GM23338 (cell line): ENCODE measurements at regions not wholly inside any gene's neighbourhood (a gene's known extent, or its start where the extent isn't known, plus 50 kb on each side); places are given as distances from the start of the nearest gene placed in this dataset.

ENCODE experiments used
- ATAC-seq: fragments of 200-7000 bp; cut with Tn5 transposase; 3 replicates; pipeline ENCODE4 v1.9.1; 2020
- DNase-seq: peaks from one replicate; pipeline ENCODE4 v3.0.0-alpha.2; 2015; ENCODE audit warnings: low spot score
- H2AFZ ChIP-seq: fragments of 200-600 bp; sonication (generic); 2 replicates; pipeline ENCODE4 v1.8.0; 2016; ENCODE audit warnings: antibody characterized with exemption, mild to moderate bottlenecking, moderate library complexity
- H3F3A ChIP-seq: fragments of 200-600 bp; sonication (generic); replicated peaks from 2 replicates; pipeline ENCODE4 v1.8.0; 2017; ENCODE audit warnings: antibody characterized with exemption, mixed run types, low read depth
- H3K27ac ChIP-seq: fragments of 200-600 bp; sonication (generic); 2 replicates; pipeline ENCODE4 v1.6.1; 2016; ENCODE audit warnings: low read depth
- H3K27me3 ChIP-seq: fragments of 200-600 bp; sonication (generic); 2 replicates; pipeline ENCODE4 v1.8.0; 2016; ENCODE audit warnings: mild to moderate bottlenecking, mixed run types, moderate library complexity; ENCODE audit not compliant: insufficient read depth
- H3K36me3 ChIP-seq: fragments of 200-600 bp; sonication (generic); 2 replicates; pipeline ENCODE4 v1.8.0; 2016; ENCODE audit warnings: mild to moderate bottlenecking; ENCODE audit not compliant: insufficient read depth
- H3K4me1 ChIP-seq: fragments of 200-600 bp; sonication (generic); 2 replicates; pipeline ENCODE4 v1.8.0; 2016; ENCODE audit warnings: mild to moderate bottlenecking, moderate library complexity; ENCODE audit not compliant: insufficient read depth
- H3K4me2 ChIP-seq: fragments of 200-600 bp; sonication (generic); 2 replicates; pipeline ENCODE4 v1.7.1; 2017; ENCODE audit warnings: mixed run types
- H3K4me3 ChIP-seq: fragments of 200-600 bp; sonication (generic); 2 replicates; pipeline ENCODE4 v1.6.1; 2016; ENCODE audit warnings: mixed run types
- H3K79me2 ChIP-seq: fragments of 200-600 bp; sonication (generic); replicated peaks from 2 replicates; pipeline ENCODE4 v1.8.0; 2017; ENCODE audit warnings: mild to moderate bottlenecking; ENCODE audit not compliant: insufficient read depth
- H3K9me2 ChIP-seq: fragments of 200-600 bp; sonication (generic); 2 replicates; pipeline ENCODE4 v1.8.0; 2017; ENCODE audit not compliant: insufficient read depth
- H4K20me1 ChIP-seq: fragments of 200-600 bp; sonication (generic); replicated peaks from 2 replicates; pipeline ENCODE4 v1.8.0; 2017; ENCODE audit warnings: mild to moderate bottlenecking; ENCODE audit not compliant: insufficient read depth
- H3K27ac Mint-ChIP-seq: 2 replicates; pipeline ENCODE4 v1.8.0; 2020; ENCODE audit warnings: inconsistent platforms, mild to moderate bottlenecking, moderate library complexity, mixed read lengths
- H3K27me3 Mint-ChIP-seq: 3 replicates; pipeline ENCODE4 v1.8.0; 2022; ENCODE audit warnings: low read depth, mild to moderate bottlenecking, moderate library complexity, mixed read lengths, inconsistent platforms; ENCODE audit not compliant: insufficient read depth, poor library complexity
- H3K36me3 Mint-ChIP-seq: 3 replicates; pipeline ENCODE4 v1.8.0; 2021; ENCODE audit warnings: low read depth, mild to moderate bottlenecking, inconsistent platforms, moderate library complexity, mixed read lengths
- H3K4me1 Mint-ChIP-seq: 3 replicates; pipeline ENCODE4 v1.8.0; 2020; ENCODE audit warnings: mild to moderate bottlenecking, inconsistent platforms, mixed read lengths
- H3K4me3 Mint-ChIP-seq: 3 replicates; pipeline ENCODE4 v1.8.0; 2021; ENCODE audit warnings: moderate library complexity, mild to moderate bottlenecking, inconsistent platforms, mixed read lengths
- H3K9me3 Mint-ChIP-seq: 3 replicates; pipeline ENCODE4 v1.8.0; 2020; ENCODE audit warnings: moderate library complexity, mild to moderate bottlenecking, inconsistent platforms, mixed read lengths
- CREB1 ChIP-seq: fragments of 250-450 bp; sonication (Bioruptor Pico); IDR thresholded peaks from 2 replicates; pipeline ENCODE4 v1.5.0; 2020; ENCODE audit warnings: low read depth, mild to moderate bottlenecking, moderate library complexity
- CTCF ChIP-seq, 2 experiments: fragments of 200-600 bp in 1 of 2; sonication (generic) in 1 of 2; conservative IDR thresholded peaks; 2 replicates each; pipeline versions ENCODE4 v1.5.1 to v1.6.1; 2016 to 2017; ENCODE audit warnings: antibody characterized with exemption in 2 of 2, low read depth in 2 of 2, mild to moderate bottlenecking in 2 of 2, moderate library complexity in 1 of 2
- ETS1 ChIP-seq: IDR thresholded peaks from 2 replicates; pipeline ENCODE4 v1.6.1; 2016; ENCODE audit warnings: antibody characterized with exemption
- EZH2 ChIP-seq: fragments of 200-600 bp; sonication (generic); IDR thresholded peaks from one replicate; pipeline ENCODE4 v1.8.0; 2017; ENCODE audit warnings: antibody characterized with exemption, mild to moderate bottlenecking, low read depth; ENCODE audit not compliant: unreplicated experiment
- EZH2phosphoT487 ChIP-seq: fragments of 200-600 bp; sonication (generic); IDR thresholded peaks from one replicate; pipeline ENCODE4 v1.8.1; 2018; ENCODE audit warnings: antibody characterized with exemption; ENCODE audit not compliant: unreplicated experiment
- JUNB ChIP-seq: IDR thresholded peaks from one replicate; pipeline ENCODE4 v1.6.1; 2016; ENCODE audit warnings: antibody characterized with exemption; ENCODE audit not compliant: unreplicated experiment
- NANOG ChIP-seq: IDR thresholded peaks from 2 replicates; pipeline ENCODE4 v1.6.1; 2016; ENCODE audit warnings: antibody characterized with exemption, borderline replicate concordance
- POLR2AphosphoS5 ChIP-seq: IDR thresholded peaks from 2 replicates; pipeline ENCODE4 v1.6.1; 2016; ENCODE audit warnings: antibody characterized with exemption, low read depth
- REST ChIP-seq: IDR thresholded peaks from one replicate; pipeline ENCODE4 v1.6.1; 2018; ENCODE audit warnings: antibody characterized with exemption; ENCODE audit not compliant: unreplicated experiment
- STAT1 ChIP-seq: IDR thresholded peaks from one replicate; pipeline ENCODE4 v1.6.1; 2016; ENCODE audit warnings: antibody characterized with exemption; ENCODE audit not compliant: unreplicated experiment
- ZNF114 ChIP-seq: fragments of 250-450 bp; sonication (Bioruptor Pico); IDR thresholded peaks from 2 replicates; pipeline ENCODE4 v1.5.0; 2020; ENCODE audit warnings: mild to moderate bottlenecking, moderate library complexity
- ZNF331 ChIP-seq: fragments of 250-450 bp; sonication (Bioruptor Pico); IDR thresholded peaks from 2 replicates; pipeline ENCODE4 v1.5.0; 2020; ENCODE audit warnings: low read depth, mild to moderate bottlenecking, moderate library complexity
- ZNF462 ChIP-seq: fragments of 250-450 bp; sonication (Bioruptor Pico); IDR thresholded peaks from 2 replicates; pipeline ENCODE4 v1.5.0; 2020; ENCODE audit warnings: mild to moderate bottlenecking, moderate library complexity

- H3K4me2 ChIP-seq, result no peak overlapping the region
- Mint-ChIP-seq H3K36me3 (no peaks in the 10 kb centered on the region), H3K27me3 (peaks cover 3% of the 10 kb centered on the region), H3K4me3 (no peak overlapping the region), H3K27ac (no peak overlapping the region), H3K9me3 (no peaks in the 10 kb centered on the region), H3K4me1 (no peaks in the 10 kb centered on the region; the same call in 2 of the 3 replicates)
- no peak overlapping the region for H3K27ac ChIP-seq
- H3K4me1 ChIP-seq, result no peaks in the 10 kb centered on the region
- DNase-seq (no peak), ATAC-seq (no peak)
- H3K4me3 ChIP-seq, result no peak overlapping the region
- TF ChIP-seq CREB1 (CRISPR knock-in tag) (no peak), STAT1 (no peak), REST (no peak), ZNF114 (CRISPR knock-in tag) (no peak), ETS1 (no peak), EZH2 (no peak), JUNB (no peak), ZNF331 (CRISPR knock-in tag) (no peak), EZH2phosphoT487 (no peak), NANOG (no peak), POLR2AphosphoS5 (no peak), CTCF (conservative IDR thresholded peaks at IDR 0.05; ENCODE audit: low read depth in 2 of 2) (no peak), ZNF462 (CRISPR knock-in tag) (no peak)
- no peaks in the 10 kb centered on the region for H3K9me2 ChIP-seq
- H3K27me3 ChIP-seq, result no peaks in the 10 kb centered on the region
- no peaks in the 10 kb centered on the region for H3K36me3 ChIP-seq
- no peaks in the 10 kb centered on the region for H4K20me1 ChIP-seq
- H3F3A ChIP-seq, result no peaks in the 10 kb centered on the region
- H2AFZ ChIP-seq, result no peak overlapping the region
- no peaks in the 10 kb centered on the region for H3K79me2 ChIP-seq
Measured at GRCh38 chr1:221840511-221841243, 98.8 kb upstream of the DUSP10 start.
